ENCODE measurements at regions not wholly inside any gene's neighbourhood (a gene's known extent, or its start where the extent isn't known, plus 50 kb on each side); places are given as distances from the start of the nearest gene placed in this dataset.

DNA sequence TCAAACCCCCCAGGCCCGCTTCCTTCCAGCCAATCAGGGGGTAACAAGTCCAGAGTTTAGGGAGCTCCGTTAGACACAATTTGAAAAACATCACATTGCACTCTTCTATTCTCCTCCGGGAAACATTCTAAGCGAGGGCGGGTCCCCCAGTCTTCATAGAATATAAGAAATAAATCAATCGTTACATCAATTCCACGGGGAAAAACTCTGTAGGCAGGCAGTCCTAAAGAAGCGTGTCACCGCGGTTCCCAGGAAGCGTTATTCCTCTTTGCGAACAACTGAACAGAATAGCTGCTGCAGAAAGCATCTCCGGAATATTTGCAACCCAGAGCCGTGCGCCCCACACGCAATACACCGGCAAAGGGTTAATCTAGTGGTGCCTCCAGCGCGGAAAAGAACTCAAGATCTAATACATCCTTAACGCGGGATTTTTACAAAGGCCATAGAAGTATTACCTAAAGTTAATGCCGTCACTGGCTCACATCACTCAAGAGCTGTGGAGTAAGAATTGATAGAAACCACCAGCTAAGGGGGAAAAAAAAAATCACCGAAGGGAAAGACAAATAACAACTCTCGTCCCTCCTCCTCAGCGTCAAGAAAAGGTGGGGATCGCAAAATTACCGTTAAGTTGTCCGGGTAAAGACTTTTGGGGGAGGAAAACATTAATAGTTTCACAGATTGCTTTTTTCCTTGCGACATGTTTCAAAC, 65.1 kb downstream of the KCNRG start (continued):
- TF ChIP-seq ZNF664 (tag by site-specific recombination; IDR thresholded peaks at IDR 0.05): peak; percentile 66

DNA sequence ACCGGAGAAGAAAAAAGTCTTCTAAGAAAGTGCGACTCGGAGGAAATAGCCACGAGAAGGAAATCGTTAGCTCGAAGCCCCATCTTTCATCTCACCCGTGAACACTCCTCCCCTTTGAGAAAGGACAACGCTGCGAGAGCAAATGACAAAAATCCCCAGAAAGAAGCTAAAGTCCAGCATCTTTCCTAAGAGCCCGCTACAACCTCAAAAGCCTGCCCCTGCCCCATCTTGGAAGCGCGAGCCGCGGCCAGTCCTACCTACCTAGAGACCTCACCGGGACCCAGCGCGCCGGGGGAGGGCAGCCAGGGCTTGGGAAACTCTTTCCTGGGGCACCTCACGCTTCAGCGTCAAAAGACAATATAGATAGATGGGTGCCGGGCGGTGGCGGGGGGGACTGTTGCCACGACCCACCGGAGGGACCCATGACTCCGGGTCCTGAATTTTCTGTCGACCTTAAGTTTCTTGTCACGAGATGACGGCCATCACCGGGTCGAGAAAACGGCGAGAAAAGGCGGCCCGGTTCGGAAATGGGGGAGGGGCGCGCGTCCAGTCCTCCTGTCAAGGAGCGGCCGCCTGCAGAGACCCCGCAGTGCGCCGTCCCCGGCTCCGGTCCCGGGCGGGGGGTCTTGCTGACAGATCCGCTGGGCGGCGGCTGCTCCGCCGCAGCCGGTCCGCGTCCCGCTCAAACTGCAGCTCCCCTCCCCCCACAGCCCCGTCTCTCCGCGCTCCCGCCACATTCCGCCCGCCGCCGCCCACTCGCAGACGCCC, 65.9 kb downstream of the KCNRG start:
- no peaks in the 10 kb centered on the region for H3K36me3 ChIP-seq (ENCODE audit: control insufficient read depth in 2 of 2, insufficient read depth in 1 of 2, low read length in 2 of 2)
- peaks cover 9% of the 10 kb centered on the region for H3K4me1 ChIP-seq (ENCODE audit: control insufficient read depth, insufficient read depth, low read length)
- TF ChIP-seq ZNF138 (tag by site-specific recombination; IDR thresholded peaks at IDR 0.05; ENCODE audit: borderline replicate concordance) (no peak), ZIC2 (tag by site-specific recombination; IDR thresholded peaks at IDR 0.05) (peak; percentile 85), FEZF1 (tag by site-specific recombination; IDR thresholded peaks at IDR 0.05) (peak; percentile 38; the same call in 1 of the 2 replicates), SCRT2 (tag by site-specific recombination; IDR thresholded peaks at IDR 0.05) (0 out of 2 replicates have a peak, but pooled peaks have one; percentile 17), ZNF121 (tag by site-specific recombination; IDR thresholded peaks at IDR 0.05) (0 out of 2 replicates have a peak, but pooled peaks have one; percentile 59), ZBTB21 (tag by site-specific recombination; IDR thresholded peaks at IDR 0.05) (no peak), ZNF366 (tag by site-specific recombination; conservative IDR thresholded peaks at IDR 0.05) (0 out of 2 replicates have a peak, but pooled peaks have one; percentile 1), GLIS2 (tag by site-specific recombination; IDR thresholded peaks at IDR 0.05) (peak; percentile 90), ZNF341 (tag by site-specific recombination; IDR thresholded peaks at IDR 0.05; ENCODE audit: low read depth) (peak; percentile 74), ZSCAN30 (tag by site-specific recombination; IDR thresholded peaks at IDR 0.05) (peak; percentile 51; the same call in 1 of the 2 replicates), ZEB2 (tag by site-specific recombination; IDR thresholded peaks at IDR 0.05) (no peak; the same call in 1 of the 2 replicates), ZBTB20 (tag by site-specific recombination; IDR thresholded peaks at IDR 0.05) (peak; percentile 40; the same call in 1 of the 2 replicates), ZNF223 (tag by site-specific recombination; IDR thresholded peaks at IDR 0.05) (0 out of 2 replicates have a peak, but pooled peaks have one; percentile 19), ZFP3 (tag by site-specific recombination; IDR thresholded peaks at IDR 0.05; ENCODE audit: low read depth) (0 out of 2 replicates have a peak, but pooled peaks have one; percentile 20), ZNF596 (tag by site-specific recombination; IDR thresholded peaks at IDR 0.05) (peak; percentile 44; the same call in 1 of the 2 replicates), ZNF777 (tag by site-specific recombination; IDR thresholded peaks at IDR 0.05; ENCODE audit: borderline replicate concordance) (no peak), ZNF16 (tag by site-specific recombination; IDR thresholded peaks at IDR 0.05; ENCODE audit: low read depth) (no peak), SP7 (tag by site-specific recombination; IDR thresholded peaks at IDR 0.05) (no peak; the same call in 1 of the 2 replicates)
- TF ChIP-seq, protein P1, sequence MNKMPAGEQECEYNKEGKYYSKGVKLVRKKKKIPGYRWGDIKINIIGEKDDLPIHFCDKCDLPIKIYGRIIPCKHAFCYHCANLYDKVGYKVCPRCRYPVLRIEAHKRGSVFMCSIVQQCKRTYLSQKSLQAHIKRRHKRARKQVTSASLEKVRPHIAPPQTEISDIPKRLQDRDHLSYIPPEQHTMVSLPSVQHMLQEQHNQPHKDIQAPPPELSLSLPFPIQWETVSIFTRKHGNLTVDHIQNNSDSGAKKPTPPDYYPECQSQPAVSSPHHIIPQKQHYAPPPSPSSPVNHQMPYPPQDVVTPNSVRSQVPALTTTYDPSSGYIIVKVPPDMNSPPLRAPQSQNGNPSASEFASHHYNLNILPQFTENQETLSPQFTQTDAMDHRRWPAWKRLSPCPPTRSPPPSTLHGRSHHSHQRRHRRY (tag by site-specific recombination; IDR thresholded peaks at IDR 0.05): no peak
- TF ChIP-seq, protein P2, sequence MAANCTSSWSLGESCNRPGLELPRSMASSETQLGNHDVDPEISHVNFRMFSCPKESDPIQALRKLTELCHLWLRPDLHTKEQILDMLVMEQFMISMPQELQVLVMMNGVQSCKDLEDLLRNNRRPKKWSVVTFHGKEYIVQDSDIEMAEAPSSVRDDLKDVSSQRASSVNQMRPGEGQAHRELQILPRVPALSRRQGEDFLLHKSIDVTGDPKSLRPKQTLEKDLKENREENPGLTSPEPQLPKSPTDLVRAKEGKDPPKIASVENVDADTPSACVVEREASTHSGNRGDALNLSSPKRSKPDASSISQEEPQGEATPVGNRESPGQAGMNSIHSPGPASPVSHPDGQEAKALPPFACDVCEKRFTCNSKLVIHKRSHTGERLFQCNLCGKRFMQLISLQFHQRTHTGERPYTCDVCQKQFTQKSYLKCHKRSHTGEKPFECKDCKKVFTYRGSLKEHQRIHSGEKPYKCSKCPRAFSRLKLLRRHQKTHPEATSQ (tag by site-specific recombination; IDR thresholded peaks at IDR 0.05): peak; percentile 74; the same call in 1 of the 2 replicates
- TF ChIP-seq, protein P3, sequence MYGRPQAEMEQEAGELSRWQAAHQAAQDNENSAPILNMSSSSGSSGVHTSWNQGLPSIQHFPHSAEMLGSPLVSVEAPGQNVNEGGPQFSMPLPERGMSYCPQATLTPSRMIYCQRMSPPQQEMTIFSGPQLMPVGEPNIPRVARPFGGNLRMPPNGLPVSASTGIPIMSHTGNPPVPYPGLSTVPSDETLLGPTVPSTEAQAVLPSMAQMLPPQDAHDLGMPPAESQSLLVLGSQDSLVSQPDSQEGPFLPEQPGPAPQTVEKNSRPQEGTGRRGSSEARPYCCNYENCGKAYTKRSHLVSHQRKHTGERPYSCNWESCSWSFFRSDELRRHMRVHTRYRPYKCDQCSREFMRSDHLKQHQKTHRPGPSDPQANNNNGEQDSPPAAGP (tag by site-specific recombination; IDR thresholded peaks at IDR 0.05): peak; percentile 44; the same call in 1 of the 2 replicates
- TF ChIP-seq, protein P4, sequence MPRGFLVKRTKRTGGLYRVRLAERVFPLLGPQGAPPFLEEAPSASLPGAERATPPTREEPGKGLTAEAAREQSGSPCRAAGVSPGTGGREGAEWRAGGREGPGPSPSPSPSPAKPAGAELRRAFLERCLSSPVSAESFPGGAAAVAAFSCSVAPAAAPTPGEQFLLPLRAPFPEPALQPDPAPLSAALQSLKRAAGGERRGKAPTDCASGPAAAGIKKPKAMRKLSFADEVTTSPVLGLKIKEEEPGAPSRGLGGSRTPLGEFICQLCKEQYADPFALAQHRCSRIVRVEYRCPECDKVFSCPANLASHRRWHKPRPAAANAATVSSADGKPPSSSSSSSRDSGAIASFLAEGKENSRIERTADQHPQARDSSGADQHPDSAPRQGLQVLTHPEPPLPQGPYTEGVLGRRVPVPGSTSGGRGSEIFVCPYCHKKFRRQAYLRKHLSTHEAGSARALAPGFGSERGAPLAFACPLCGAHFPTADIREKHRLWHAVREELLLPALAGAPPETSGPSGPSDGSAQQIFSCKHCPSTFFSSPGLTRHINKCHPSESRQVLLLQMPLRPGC (tag by site-specific recombination; IDR thresholded peaks at IDR 0.05): peak; percentile 77; the same call in 1 of the 2 replicates
- TF ChIP-seq, protein P5, sequence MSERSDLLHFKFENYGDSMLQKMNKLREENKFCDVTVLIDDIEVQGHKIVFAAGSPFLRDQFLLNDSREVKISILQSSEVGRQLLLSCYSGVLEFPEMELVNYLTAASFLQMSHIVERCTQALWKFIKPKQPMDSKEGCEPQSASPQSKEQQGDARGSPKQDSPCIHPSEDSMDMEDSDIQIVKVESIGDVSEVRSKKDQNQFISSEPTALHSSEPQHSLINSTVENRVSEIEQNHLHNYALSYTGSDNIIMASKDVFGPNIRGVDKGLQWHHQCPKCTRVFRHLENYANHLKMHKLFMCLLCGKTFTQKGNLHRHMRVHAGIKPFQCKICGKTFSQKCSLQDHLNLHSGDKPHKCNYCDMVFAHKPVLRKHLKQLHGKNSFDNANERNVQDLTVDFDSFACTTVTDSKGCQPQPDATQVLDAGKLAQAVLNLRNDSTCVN (tag by site-specific recombination; optimal IDR thresholded peaks at IDR 0.05): peak; percentile 94

More for the DNA sequence above, 65.9 kb downstream of the KCNRG start:
- Histone ChIP-seq H3K9me3 (ENCODE audit: control insufficient read depth, insufficient read depth, low read depth, low read length) (no peaks in the 10 kb centered on the region), H3K27ac (ENCODE audit: extremely low read depth, low read depth, low read length) (peak overlapping the region; percentile 100), H3K4me3 (ENCODE audit: low read depth, low read length) (peak overlapping the region; percentile 99)
- ChIA-PET CTCF (interaction anchor here (0.7 kb wide), 1 partner anchor 10 kb away, joined by 5 read pairs; no protein-coding TSS in a partner anchor), POLR2A (interaction anchor here (1.2 to 5.3 kb wide), 6 partner anchors 12 to 276 kb away, joined by 3 to 50 read pairs (median 6); partner anchors contain the start of gene TRIM13)

Data from HEK293 (cell line).